Aorta (tissue), 5 donors: ENCODE measurements at regions not wholly inside any gene's neighbourhood (a gene's known extent, or its start where the extent isn't known, plus 50 kb on each side); places are given as distances from the start of the nearest gene placed in this dataset.

Experiments used
- ATAC-seq: fragments of 200-7000 bp; cut with Tn5 transposase; one replicate; pipeline ENCODE4 v1.9.1; 2022; ENCODE audit warnings: moderate library complexity; ENCODE audit not compliant: low FRiP score
- DNase-seq, 2 donors: peaks; one replicate each; pipeline ENCODE4 v3.0.0-alpha.2; 2020
- H3K27ac ChIP-seq, 2 donors: one replicate each; pipeline ENCODE4 v1.5.1; 2013; ENCODE audit warnings: low read length in 2 of 2, mild to moderate bottlenecking in 2 of 2, moderate library complexity in 2 of 2, control low read depth in 1 of 2, inconsistent platforms in 1 of 2, low read depth in 1 of 2
- H3K27me3 ChIP-seq, 2 donors: one replicate each; pipeline ENCODE4 v1.6.1; 2013; ENCODE audit warnings: control low read depth in 1 of 2, low read length in 1 of 2, mild to moderate bottlenecking in 1 of 2, moderate library complexity in 1 of 2; ENCODE audit not compliant: insufficient read depth in 2 of 2, control insufficient read depth in 1 of 2
- H3K36me3 ChIP-seq, 2 donors: one replicate each; pipeline ENCODE4 v1.6.1; 2013; ENCODE audit warnings: control low read depth in 1 of 2, low read length in 1 of 2, mild to moderate bottlenecking in 1 of 2; ENCODE audit not compliant: insufficient read depth in 2 of 2, control insufficient read depth in 1 of 2
- H3K4me1 ChIP-seq, 2 donors: one replicate each; pipeline ENCODE4 v1.6.1; 2013; ENCODE audit warnings: low read length in 2 of 2, control low read depth in 1 of 2, mild to moderate bottlenecking in 1 of 2, moderate library complexity in 1 of 2; ENCODE audit not compliant: insufficient read depth in 2 of 2, control insufficient read depth in 1 of 2
- H3K4me3 ChIP-seq, 2 donors: one replicate each; pipeline ENCODE4 v1.5.1; 2013; ENCODE audit warnings: low read length in 2 of 2, control low read depth in 1 of 2, mild to moderate bottlenecking in 1 of 2
- H3K9me3 ChIP-seq: one replicate; pipeline ENCODE4 v1.6.1; 2013; ENCODE audit warnings: mild to moderate bottlenecking, low read length; ENCODE audit not compliant: control insufficient read depth
- WGBS, 2 donors: extraction: QIAGEN DNeasy Blood & Tissue Kit; methylation state at CpG; one replicate each; pipeline ENCODE4 v1.1.7; 2013; 5-methylcytosine and 5-hydroxymethylcytosine counted together
- intact Hi-C, 2 donors: fragments of 100-400 bp; cut with DNase I; formaldehyde crosslinking; loops; one replicate each; pipeline versions ENCODE4 v1.14.2 to v1.15.0; 2022
- donor health status: healthy with polysubstance abuse.
- donor health status: Bipolar disorder and iron deficiency.
- donor health status: DM: no; HTN: no; CAD: no.
- donor health status: DM: no; HTN: no; CAD: no.
- donor health status: DM: yes; HTN: yes; CAD: no.

GRCh38 chr15:31452595-31453557 lies 126.2 kb downstream of the KLF13 start:
- intact Hi-C loops: no loop called here

GRCh38 chr15:31453558-31454318 lies 127.1 kb downstream of the KLF13 start:
- no peak overlapping the region for H3K27ac ChIP-seq
- no peak overlapping the region for H3K4me3 ChIP-seq
- no peaks in the 10 kb centered on the region for H3K27me3 ChIP-seq
- ATAC-seq (no peak), DNase-seq (no peak)
- no peaks in the 10 kb centered on the region for H3K9me3 ChIP-seq
- WGBS, 2 donors: 97 to 98% methylated on average over 26 to 29 of the region's 29 CpGs
- intact Hi-C loops: no loop called here
- H3K4me1 ChIP-seq: no peaks in the 10 kb centered on the region
- H3K36me3 ChIP-seq: no peaks in the 10 kb centered on the region

More at GRCh38 chr15:31452595-31453557, 126.2 kb downstream of the KLF13 start:
- Histone ChIP-seq H3K27ac (no peak overlapping the region), H3K4me3 (no peak overlapping the region), H3K9me3 (no peaks in the 10 kb centered on the region), H3K36me3 (no peaks in the 10 kb centered on the region), H3K4me1 (no peaks in the 10 kb centered on the region), H3K27me3 (no peaks in the 10 kb centered on the region)
- WGBS, 2 donors: 87 to 89% methylated on average over 33 to 36 of the region's 36 CpGs
- no peak for DNase-seq
- ATAC-seq: no peak

- ATAC-seq (no peak), DNase-seq (no peak)
- no peak overlapping the region for H3K27ac ChIP-seq
- H3K27me3 ChIP-seq: no peaks in the 10 kb centered on the region
- WGBS, 2 donors: 99 to 100% methylated on average over 1 of the region's 1 CpG
- intact Hi-C loops: no loop called here
- no peak overlapping the region for H3K4me3 ChIP-seq
- no peaks in the 10 kb centered on the region for H3K36me3 ChIP-seq
- no peaks in the 10 kb centered on the region for H3K4me1 ChIP-seq
- H3K9me3 ChIP-seq: no peaks in the 10 kb centered on the region
Measured at GRCh38 chr15:31455499-31455898, 128.9 kb downstream of the KLF13 start.

GRCh38 chr15:31456354-31457060 lies 129.9 kb downstream of the KLF13 start:
- no peaks in the 10 kb centered on the region for H3K36me3 ChIP-seq
- H3K27me3 ChIP-seq: no peaks in the 10 kb centered on the region
- intact Hi-C loops: no loop called here
- no peaks in the 10 kb centered on the region for H3K4me1 ChIP-seq
- H3K9me3 ChIP-seq: no peaks in the 10 kb centered on the region
- no peak for ATAC-seq
- H3K27ac ChIP-seq: no peak overlapping the region
- peak in 1 of 2 donors; percentile 26 for DNase-seq
- no peak overlapping the region for H3K4me3 ChIP-seq
- WGBS, 2 donors: 56 to 57% methylated on average over 8 of the region's 8 CpGs

GRCh38 chr15:31457161-31457560 lies 130.5 kb downstream of the KLF13 start:
- intact Hi-C loops: no loop called here

GRCh38 chr15:31457631-31458526 lies 131.2 kb downstream of the KLF13 start:
- peak; percentile 83 for ATAC-seq
- 58% methylated on average over 11 of the region's 11 CpGs for WGBS, 2 donors
- H3K27ac ChIP-seq: no peak overlapping the region
- no peaks in the 10 kb centered on the region for H3K36me3 ChIP-seq
- no peaks in the 10 kb centered on the region for H3K9me3 ChIP-seq
- no peak overlapping the region for H3K4me3 ChIP-seq
- peak in 1 of 2 donors; percentile 76 for DNase-seq
- H3K4me1 ChIP-seq: no peaks in the 10 kb centered on the region
- no peaks in the 10 kb centered on the region for H3K27me3 ChIP-seq
- intact Hi-C loops: no loop called here

More at GRCh38 chr15:31457161-31457560, 130.5 kb downstream of the KLF13 start:
- H3K9me3 ChIP-seq: no peaks in the 10 kb centered on the region
- no peak overlapping the region for H3K4me3 ChIP-seq
- no peak for ATAC-seq
- H3K4me1 ChIP-seq: no peaks in the 10 kb centered on the region
- H3K27ac ChIP-seq: no peak overlapping the region
- H3K27me3 ChIP-seq: no peaks in the 10 kb centered on the region
- WGBS, 2 donors: 21 to 23% methylated on average over 5 of the region's 5 CpGs
- peak in 1 of 2 donors; percentile 12 for DNase-seq
- no peaks in the 10 kb centered on the region for H3K36me3 ChIP-seq

GRCh38 chr15:31458596-31459399 lies 132.2 kb downstream of the KLF13 start:
- Histone ChIP-seq H3K9me3 (no peaks in the 10 kb centered on the region), H3K4me3 (no peak overlapping the region), H3K27ac (no peak overlapping the region), H3K36me3 (no peaks in the 10 kb centered on the region), H3K27me3 (no peaks in the 10 kb centered on the region), H3K4me1 (no peaks in the 10 kb centered on the region)
- no peak for ATAC-seq
- intact Hi-C loops: no loop called here
- no peak for DNase-seq
- 87 to 96% methylated on average over 9 of the region's 9 CpGs for WGBS, 2 donors
